Epithelial cell of proximal tubule (primary cell): ENCODE measurements at regions not wholly inside any gene's neighbourhood (a gene's known extent, or its start where the extent isn't known, plus 50 kb on each side); places are given as distances from the start of the nearest gene placed in this dataset.

Experiments
- DNase-seq: peaks from one replicate; pipeline ENCODE4 v3.0.0-alpha.2; 2011; ENCODE audit warnings: low read depth
- H3K4me3 ChIP-seq: 2 replicates; pipeline ENCODE4 v1.5.1; 2011; ENCODE audit warnings: low read depth, mild to moderate bottlenecking, low read length
- CTCF ChIP-seq: conservative IDR thresholded peaks from 2 replicates; pipeline ENCODE4 v1.5.1; 2012; ENCODE audit warnings: low read depth, mild to moderate bottlenecking, low read length

GRCh38 chr5:163755505-163755904 lies 250.1 kb downstream of the MAT2B start:
- no peak overlapping the region for H3K4me3 ChIP-seq
- DNase-seq = no peak
- no peak for TF ChIP-seq CTCF

- no peak overlapping the region for H3K4me3 ChIP-seq
- no peak for DNase-seq
- no peak for TF ChIP-seq CTCF
Measured at GRCh38 chr5:163756170-163756569, 250.8 kb downstream of the MAT2B start.

GRCh38 chr5:163757344-163757743 lies 251.9 kb downstream of the MAT2B start:
- TF ChIP-seq CTCF = no peak
- no peak for DNase-seq
- H3K4me3 ChIP-seq = no peak overlapping the region

- H3K4me3 ChIP-seq = no peak overlapping the region
- no peak for TF ChIP-seq CTCF
- no peak for DNase-seq
Measured at GRCh38 chr5:163758283-163758711, 252.9 kb downstream of the MAT2B start.

- no peak for TF ChIP-seq CTCF
- H3K4me3 ChIP-seq = no peak overlapping the region
- DNase-seq = no peak
Measured at GRCh38 chr5:163759000-163759704, 253.7 kb downstream of the MAT2B start.

GRCh38 chr5:163760498-163760897 lies 255.1 kb downstream of the MAT2B start:
- H3K4me3 ChIP-seq = no peak overlapping the region
- no peak for DNase-seq
- no peak for TF ChIP-seq CTCF
